ACC112 (cell line): ENCODE measurements at regions not wholly inside any gene's neighbourhood (a gene's known extent, or its start where the extent isn't known, plus 50 kb on each side); places are given as distances from the start of the nearest gene placed in this dataset.

Source experiments
- H2AFZ ChIP-seq: fragments of 200-600 bp; sonication (generic); one replicate; pipeline ENCODE4 v1.6.0; 2017; ENCODE audit warnings: antibody characterized with exemption, low read length; ENCODE audit not compliant: unreplicated experiment
- H3K27ac ChIP-seq: fragments of 200-600 bp; sonication (generic); 2 replicates; pipeline ENCODE4 v1.5.1; 2014; ENCODE audit warnings: low read depth, mild to moderate bottlenecking, antibody characterized with exemption, low read length, moderate library complexity
- H3K27me3 ChIP-seq: fragments of 200-600 bp; sonication (generic); 2 replicates; pipeline ENCODE4 v1.6.1; 2014; ENCODE audit warnings: mild to moderate bottlenecking, antibody characterized with exemption, low read length, moderate library complexity, mixed read lengths; ENCODE audit not compliant: insufficient read depth
- H3K36me3 ChIP-seq: fragments of 200-600 bp; sonication (generic); 2 replicates; pipeline ENCODE4 v1.6.1; 2016; ENCODE audit warnings: mild to moderate bottlenecking, antibody characterized with exemption, low read length, moderate library complexity, mixed read lengths; ENCODE audit not compliant: insufficient read depth
- H3K4me1 ChIP-seq: fragments of 200-600 bp; sonication (generic); one replicate; pipeline ENCODE4 v1.6.1; 2016; ENCODE audit warnings: low read length, mixed read lengths; ENCODE audit not compliant: insufficient read depth, unreplicated experiment, control insufficient read depth
- H3K4me3 ChIP-seq: fragments of 200-600 bp; sonication (generic); 2 replicates; pipeline ENCODE4 v1.5.1; 2014; ENCODE audit warnings: mild to moderate bottlenecking, low read depth, low read length
- H3K79me2 ChIP-seq: fragments of 200-600 bp; sonication (generic); one replicate; pipeline ENCODE4 v1.6.0; 2016; ENCODE audit warnings: low read length; ENCODE audit not compliant: control insufficient read depth, unreplicated experiment, insufficient read depth

- no peak overlapping the region for H3K27ac ChIP-seq
- H3K27me3 ChIP-seq: no peaks in the 10 kb centered on the region
- no peaks in the 10 kb centered on the region for H3K36me3 ChIP-seq
- no peaks in the 10 kb centered on the region for H3K79me2 ChIP-seq
- H3K4me3 ChIP-seq: no peak overlapping the region
- H2AFZ ChIP-seq: no peak overlapping the region
- H3K4me1 ChIP-seq: no peaks in the 10 kb centered on the region
These were observed 476.3 kb upstream of the ZNF608 start for GRCh38 chr5:125222597-125223240.

- Histone ChIP-seq H3K27me3 (no peaks in the 10 kb centered on the region), H2AFZ (no peak overlapping the region), H3K79me2 (no peaks in the 10 kb centered on the region), H3K36me3 (no peaks in the 10 kb centered on the region), H3K27ac (no peak overlapping the region), H3K4me3 (no peak overlapping the region), H3K4me1 (no peaks in the 10 kb centered on the region)
These were observed 479.0 kb upstream of the ZNF608 start for GRCh38 chr5:125225424-125225823.

- no peak overlapping the region for H3K4me3 ChIP-seq
- no peak overlapping the region for H2AFZ ChIP-seq
- no peaks in the 10 kb centered on the region for H3K36me3 ChIP-seq
- no peaks in the 10 kb centered on the region for H3K4me1 ChIP-seq
- H3K79me2 ChIP-seq: no peaks in the 10 kb centered on the region
- H3K27ac ChIP-seq: no peak overlapping the region
- no peaks in the 10 kb centered on the region for H3K27me3 ChIP-seq
These were observed 480.4 kb upstream of the ZNF608 start for GRCh38 chr5:125226825-125227224.

GRCh38 chr5:125227333-125228095 lies 481.1 kb upstream of the ZNF608 start:
- H3K27me3 ChIP-seq: no peaks in the 10 kb centered on the region
- no peaks in the 10 kb centered on the region for H3K79me2 ChIP-seq
- no peak overlapping the region for H3K4me3 ChIP-seq
- no peak overlapping the region for H2AFZ ChIP-seq
- no peak overlapping the region for H3K27ac ChIP-seq
- H3K4me1 ChIP-seq: no peaks in the 10 kb centered on the region
- no peaks in the 10 kb centered on the region for H3K36me3 ChIP-seq

GRCh38 chr5:125228363-125229070 lies 482.1 kb upstream of the ZNF608 start:
- H2AFZ ChIP-seq: no peak overlapping the region
- H3K27ac ChIP-seq: no peak overlapping the region
- peaks cover 2% of the 10 kb centered on the region for H3K4me1 ChIP-seq
- no peaks in the 10 kb centered on the region for H3K27me3 ChIP-seq
- H3K36me3 ChIP-seq: no peaks in the 10 kb centered on the region
- H3K79me2 ChIP-seq: no peaks in the 10 kb centered on the region
- H3K4me3 ChIP-seq: no peak overlapping the region

- no peak overlapping the region for H3K4me3 ChIP-seq
These were observed 483.1 kb upstream of the ZNF608 start for GRCh38 chr5:125229556-125229955.

GRCh38 chr5:125232779-125233230 lies 486.4 kb upstream of the ZNF608 start:
- Histone ChIP-seq H3K27me3 (no peaks in the 10 kb centered on the region), H3K27ac (no peak overlapping the region), H3K4me3 (no peak overlapping the region), H3K4me1 (peaks cover 2% of the 10 kb centered on the region), H3K36me3 (no peaks in the 10 kb centered on the region), H2AFZ (no peak overlapping the region), H3K79me2 (no peaks in the 10 kb centered on the region)

More at GRCh38 chr5:125229556-125229955, 483.1 kb upstream of the ZNF608 start:
- H3K4me1 ChIP-seq: peaks cover 2% of the 10 kb centered on the region
- no peaks in the 10 kb centered on the region for H3K27me3 ChIP-seq
- H3K79me2 ChIP-seq: no peaks in the 10 kb centered on the region
- no peak overlapping the region for H2AFZ ChIP-seq
- no peaks in the 10 kb centered on the region for H3K36me3 ChIP-seq
- no peak overlapping the region for H3K27ac ChIP-seq

GRCh38 chr5:125233944-125234343 lies 487.5 kb upstream of the ZNF608 start:
- H3K27ac ChIP-seq: no peak overlapping the region
- no peaks in the 10 kb centered on the region for H3K36me3 ChIP-seq
- no peaks in the 10 kb centered on the region for H3K79me2 ChIP-seq
- peaks cover 2% of the 10 kb centered on the region for H3K4me1 ChIP-seq
- no peak overlapping the region for H2AFZ ChIP-seq
- H3K27me3 ChIP-seq: no peaks in the 10 kb centered on the region
- H3K4me3 ChIP-seq: no peak overlapping the region

GRCh38 chr5:125236007-125236406 lies 489.6 kb upstream of the ZNF608 start:
- no peak overlapping the region for H3K4me3 ChIP-seq
- peaks cover 2% of the 10 kb centered on the region for H3K4me1 ChIP-seq

GRCh38 chr5:125236981-125237380 lies 490.5 kb upstream of the ZNF608 start:
- no peaks in the 10 kb centered on the region for H3K36me3 ChIP-seq
- H3K4me3 ChIP-seq: no peak overlapping the region
- H2AFZ ChIP-seq: no peak overlapping the region
- H3K79me2 ChIP-seq: no peaks in the 10 kb centered on the region
- no peak overlapping the region for H3K27ac ChIP-seq
- H3K27me3 ChIP-seq: no peaks in the 10 kb centered on the region
- H3K4me1 ChIP-seq: peaks cover 2% of the 10 kb centered on the region

More at GRCh38 chr5:125236007-125236406, 489.6 kb upstream of the ZNF608 start:
- Histone ChIP-seq H3K27ac (no peak overlapping the region), H3K27me3 (no peaks in the 10 kb centered on the region), H3K36me3 (no peaks in the 10 kb centered on the region), H2AFZ (no peak overlapping the region), H3K79me2 (no peaks in the 10 kb centered on the region)
